GM23338 (cell line): ENCODE measurements at regions not wholly inside any gene's neighbourhood (a gene's known extent, or its start where the extent isn't known, plus 50 kb on each side); places are given as distances from the start of the nearest gene placed in this dataset.

Source experiments
- CREB1 ChIP-seq: fragments of 250-450 bp; sonication (Bioruptor Pico); IDR thresholded peaks from 2 replicates; pipeline ENCODE4 v1.5.0; 2020; ENCODE audit warnings: low read depth, mild to moderate bottlenecking, moderate library complexity
- CTCF ChIP-seq, 2 experiments: fragments of 200-600 bp in 1 of 2; sonication (generic) in 1 of 2; conservative IDR thresholded peaks; 2 replicates each; pipeline versions ENCODE4 v1.5.1 to v1.6.1; 2016 to 2017; ENCODE audit warnings: antibody characterized with exemption in 2 of 2, low read depth in 2 of 2, mild to moderate bottlenecking in 2 of 2, moderate library complexity in 1 of 2
- EZH2 ChIP-seq: fragments of 200-600 bp; sonication (generic); IDR thresholded peaks from one replicate; pipeline ENCODE4 v1.8.0; 2017; ENCODE audit warnings: antibody characterized with exemption, mild to moderate bottlenecking, low read depth; ENCODE audit not compliant: unreplicated experiment
- POLR2AphosphoS5 ChIP-seq: IDR thresholded peaks from 2 replicates; pipeline ENCODE4 v1.6.1; 2016; ENCODE audit warnings: antibody characterized with exemption, low read depth

- TF ChIP-seq EZH2 (no peak), CTCF (conservative IDR thresholded peaks at IDR 0.05; ENCODE audit: low read depth in 2 of 2) (no peak), CREB1 (CRISPR knock-in tag) (no peak), POLR2AphosphoS5 (no peak)
Measured at GRCh38 chr13:87497426-87497825, 173.7 kb upstream of the SLITRK5 start.
